GM19324 (cell line): ENCODE measurements at regions not wholly inside any gene's neighbourhood (a gene's known extent, or its start where the extent isn't known, plus 50 kb on each side); places are given as distances from the start of the nearest gene placed in this dataset.
"Not testable (repeated sequence)": the region's sequence is repeated elsewhere in the genome, so short reads cannot be mapped to it uniquely, and the experiment has no call there.

ENCODE experiments used
- ATAC-seq: cut with Tn5 transposase; IDR thresholded peaks from one replicate; pipeline ENCODE4 v1.9.1; 2021; ENCODE audit warnings: mild to moderate bottlenecking, moderate library complexity; ENCODE audit not compliant: unreplicated experiment, low FRiP score

DNA sequence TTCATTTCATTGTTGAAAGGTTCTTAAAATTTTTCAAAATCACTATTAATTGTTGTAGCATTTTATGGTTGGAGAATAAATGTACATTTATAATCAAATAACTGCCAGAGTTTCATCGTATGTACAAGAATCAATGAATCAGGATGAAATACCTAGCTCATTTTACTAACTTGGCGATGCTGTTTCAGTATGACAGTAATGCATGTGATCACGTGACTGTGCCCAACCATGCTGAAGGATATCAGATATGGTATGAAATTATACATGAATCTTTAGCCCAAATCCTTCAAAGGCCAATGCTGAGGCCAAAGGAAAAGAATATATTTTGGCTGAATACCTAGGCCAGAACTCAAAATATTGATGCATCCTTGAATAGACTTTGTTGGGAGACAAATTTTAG lies 288.3 kb upstream of the TGFBR2 start:
- no peak for ATAC-seq

DNA sequence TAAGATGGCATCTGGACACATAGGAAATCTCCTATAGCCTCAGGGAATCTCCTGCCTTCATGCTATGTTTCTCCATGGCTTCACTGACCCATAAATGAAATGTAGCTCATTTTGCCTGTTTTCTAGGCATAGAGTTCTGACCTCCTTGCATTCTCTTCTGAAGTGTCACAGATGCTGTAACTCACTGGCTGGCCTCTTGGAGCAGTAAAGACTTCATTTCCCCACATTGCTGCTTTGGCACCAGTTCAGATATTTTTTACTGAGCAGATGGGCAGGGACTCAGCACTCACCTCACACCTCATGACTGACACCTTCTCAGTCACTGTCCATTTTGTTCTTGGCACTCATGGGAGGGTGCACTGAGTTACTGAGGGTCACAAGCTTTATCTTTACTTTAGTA lies 286.7 kb upstream of the TGFBR2 start:
- peak; percentile 73 for ATAC-seq

DNA sequence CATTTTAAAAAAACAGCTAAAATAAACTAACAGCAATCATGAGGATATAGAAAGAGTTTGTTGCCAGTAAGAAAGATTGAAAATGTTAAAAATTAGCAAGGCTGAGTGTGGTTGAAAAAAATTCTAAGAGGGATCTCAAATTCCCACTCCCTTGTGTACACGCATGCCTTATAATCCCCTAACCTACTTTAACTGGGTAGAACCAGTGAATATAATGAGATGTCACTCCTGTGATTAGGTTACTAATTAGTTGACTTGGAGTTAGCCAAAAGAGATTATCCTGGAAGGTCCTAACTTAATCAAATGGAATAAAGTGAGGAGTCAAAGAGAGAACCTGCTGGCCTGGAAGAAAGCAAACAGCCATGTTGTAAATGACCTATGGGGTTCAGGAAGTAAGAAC lies 286.0 kb upstream of the TGFBR2 start:
- no peak for ATAC-seq

DNA sequence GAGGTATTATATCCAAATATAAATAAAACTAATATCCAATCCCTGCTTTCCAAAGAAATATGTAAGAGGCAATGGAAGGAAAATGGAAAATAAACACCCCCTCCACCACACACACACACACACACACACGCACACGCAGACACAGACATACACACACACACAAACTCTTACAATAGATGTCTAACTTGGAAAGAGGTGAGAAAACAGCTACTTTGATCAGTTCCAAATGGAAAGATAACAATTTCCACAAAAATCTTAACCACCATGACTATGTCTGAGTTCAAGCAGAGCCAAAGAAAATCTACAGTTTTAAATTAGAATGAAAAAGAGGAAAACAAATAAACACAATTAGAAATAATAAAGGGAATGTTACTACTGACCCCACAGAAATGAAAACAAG lies 285.3 kb upstream of the TGFBR2 start:
- no peak for ATAC-seq

DNA sequence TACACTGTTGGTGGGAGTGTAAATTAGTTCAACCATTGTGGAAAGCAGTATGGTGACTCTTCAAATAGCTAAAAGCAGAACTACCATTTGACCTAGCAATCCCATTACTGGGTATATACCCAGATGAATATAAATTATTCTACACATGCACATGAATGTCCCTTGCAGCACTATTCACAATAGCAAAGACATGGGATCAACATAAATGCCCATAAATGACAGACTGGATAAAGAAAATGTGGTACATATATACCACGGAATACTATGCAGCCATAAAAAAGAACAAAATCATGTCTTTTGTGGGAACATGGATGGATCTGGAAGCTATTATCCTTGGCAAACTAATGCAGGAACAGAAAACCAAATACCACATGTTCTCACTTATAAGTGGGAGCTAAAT lies 282.8 kb upstream of the TGFBR2 start:
- ATAC-seq, result not testable (repeated sequence)

DNA sequence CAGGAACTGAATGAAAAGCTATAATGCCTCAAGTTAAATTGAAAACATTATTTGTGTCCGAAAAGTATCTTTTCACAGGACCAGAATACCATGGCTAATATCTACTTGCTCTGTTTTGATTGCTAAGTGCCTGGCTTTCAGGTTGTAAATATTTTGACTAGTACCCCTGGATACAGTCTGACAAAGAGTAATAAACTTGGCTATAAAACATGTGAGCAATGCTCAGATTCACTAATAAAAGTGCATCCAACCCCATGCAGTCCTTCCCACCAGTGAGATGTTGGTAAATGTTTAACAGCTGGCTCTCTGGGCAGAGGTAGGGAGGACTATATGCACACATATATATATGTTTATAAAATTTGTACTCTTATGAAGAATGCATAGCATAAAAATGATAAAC lies 281.8 kb upstream of the TGFBR2 start:
- no peak for ATAC-seq

DNA sequence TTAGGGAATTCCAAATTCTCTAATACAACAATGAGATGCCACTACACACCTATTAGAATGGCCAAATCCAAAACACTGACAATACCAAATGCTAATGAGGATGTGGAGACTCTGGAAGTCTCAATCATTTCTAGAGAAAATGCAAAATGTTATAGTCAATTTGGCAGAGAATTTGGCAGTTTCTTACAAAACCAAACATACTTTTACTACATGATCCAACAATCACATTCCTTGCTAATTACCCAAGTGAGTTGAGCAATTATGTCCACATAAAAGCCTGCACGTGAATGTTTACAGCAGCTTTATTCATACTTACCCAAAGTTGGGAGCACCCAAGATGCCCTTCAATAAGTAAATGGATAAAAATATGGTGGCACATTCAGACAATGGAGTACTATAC lies 278.4 kb upstream of the TGFBR2 start:
- ATAC-seq, result not testable (repeated sequence)

DNA sequence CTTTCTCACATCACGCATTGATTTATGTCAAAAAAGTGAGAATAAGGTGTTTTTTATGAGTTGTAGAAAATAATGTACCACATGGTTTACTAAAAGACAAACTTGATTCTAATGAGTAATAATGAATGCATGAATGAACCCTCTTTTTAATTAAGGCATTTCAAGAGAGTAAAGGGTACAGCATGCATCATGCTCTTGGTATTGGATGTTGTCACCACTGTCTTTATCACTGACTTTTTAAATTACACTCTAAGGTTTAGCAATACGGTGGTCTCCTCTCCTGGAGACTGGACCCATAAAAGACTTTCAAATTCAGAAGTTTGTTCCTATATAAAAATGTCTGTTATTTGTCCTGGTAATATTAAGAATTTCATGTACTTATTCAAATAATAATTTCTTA lies 277.5 kb upstream of the TGFBR2 start:
- ATAC-seq, result not testable (repeated sequence)

DNA sequence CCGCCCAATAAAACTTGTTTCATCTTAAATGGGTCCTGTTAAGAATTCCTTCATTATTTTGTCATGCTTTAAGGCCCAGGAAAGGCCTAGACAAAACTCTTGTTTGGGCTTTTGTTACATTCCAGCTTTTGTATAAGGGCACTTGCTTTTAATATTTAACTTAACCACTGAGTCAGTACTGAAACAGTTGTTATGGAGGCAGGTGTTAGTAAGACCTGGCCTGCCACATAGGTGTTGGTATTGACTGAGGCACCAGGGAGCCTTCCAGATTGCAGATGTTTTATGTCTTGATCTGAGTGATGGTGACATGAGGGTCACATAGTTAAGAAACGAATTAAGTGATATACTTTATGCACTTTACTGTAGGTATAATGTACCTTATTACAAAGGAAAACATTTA lies 274.9 kb upstream of the TGFBR2 start:
- ATAC-seq, result no peak

DNA sequence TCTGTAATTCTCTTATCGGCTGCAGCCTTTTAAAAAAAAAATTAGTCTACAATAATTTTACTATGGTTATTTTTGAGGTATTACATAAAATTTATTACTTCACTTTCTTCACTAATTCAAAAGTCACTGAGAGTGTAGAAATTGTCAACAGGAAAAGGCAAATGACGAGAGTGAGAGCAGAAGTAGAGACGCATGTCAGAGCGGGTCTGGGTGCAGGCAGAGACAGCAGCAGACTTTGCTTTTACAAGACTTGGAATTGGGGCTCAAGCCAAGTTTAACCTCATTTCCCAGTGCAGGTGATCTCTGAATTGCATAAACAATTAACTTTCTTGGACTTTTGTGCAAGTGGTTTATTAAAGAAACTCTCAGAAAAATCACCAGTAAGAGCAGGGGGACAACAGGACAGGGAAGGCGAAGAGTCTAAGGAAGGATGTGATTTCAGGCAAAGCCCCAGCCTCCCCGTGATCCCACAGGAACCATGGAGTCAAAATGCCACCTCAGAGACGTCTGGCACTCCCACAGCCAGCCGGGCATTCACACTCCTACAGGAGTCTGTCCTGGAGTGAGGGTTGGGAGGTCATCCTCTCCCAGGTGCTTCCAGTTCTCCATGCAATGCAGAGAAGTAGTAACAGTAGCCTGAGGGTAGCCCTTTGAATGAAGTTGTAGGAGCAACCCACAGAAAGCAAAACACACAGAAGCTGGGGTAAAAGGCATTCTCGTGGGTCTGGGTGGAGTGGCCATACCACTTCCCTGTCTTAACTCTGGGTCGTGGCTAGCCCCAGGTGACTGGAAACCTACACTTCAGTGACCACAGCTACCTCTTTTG lies 274.0 kb upstream of the TGFBR2 start:
- no peak for ATAC-seq

DNA sequence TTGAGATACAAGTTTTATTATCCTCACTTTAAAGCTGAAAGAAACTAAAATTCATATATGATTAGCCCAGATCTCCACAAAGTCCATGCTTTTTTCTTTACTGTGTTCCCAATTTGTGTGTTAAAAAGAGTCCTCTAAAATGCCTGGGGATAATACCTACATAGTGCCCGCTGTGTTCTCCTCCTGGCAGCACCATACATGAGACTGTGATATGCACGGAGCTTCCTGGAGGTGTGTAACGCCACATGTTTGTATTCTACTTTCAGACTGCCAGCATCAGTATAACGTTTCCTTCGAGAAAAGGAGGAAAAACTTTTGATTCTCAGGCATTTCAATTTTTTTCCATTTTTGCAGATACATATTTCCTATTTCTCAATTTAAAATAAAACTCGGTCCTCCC lies 273.3 kb upstream of the TGFBR2 start:
- ATAC-seq, result no peak

DNA sequence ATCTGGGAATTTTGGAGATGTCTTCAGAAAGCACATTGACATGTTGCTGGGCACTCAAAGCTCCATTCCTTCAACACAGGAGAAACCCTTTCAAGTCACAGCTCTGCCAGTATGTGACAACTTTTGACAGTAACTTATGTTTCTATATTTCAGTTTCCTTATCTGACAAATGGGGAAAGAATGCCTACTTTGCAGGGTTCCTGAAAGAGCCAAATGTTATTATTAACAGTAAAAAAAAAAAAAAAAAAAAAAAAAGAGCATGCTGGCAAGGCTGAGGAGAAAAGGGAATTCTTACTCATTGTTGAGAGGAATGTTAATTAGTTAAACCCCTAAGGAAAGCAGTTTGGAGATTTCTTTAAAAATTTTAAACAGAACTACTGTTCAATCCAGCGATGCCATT lies 272.5 kb upstream of the TGFBR2 start:
- no peak for ATAC-seq

DNA sequence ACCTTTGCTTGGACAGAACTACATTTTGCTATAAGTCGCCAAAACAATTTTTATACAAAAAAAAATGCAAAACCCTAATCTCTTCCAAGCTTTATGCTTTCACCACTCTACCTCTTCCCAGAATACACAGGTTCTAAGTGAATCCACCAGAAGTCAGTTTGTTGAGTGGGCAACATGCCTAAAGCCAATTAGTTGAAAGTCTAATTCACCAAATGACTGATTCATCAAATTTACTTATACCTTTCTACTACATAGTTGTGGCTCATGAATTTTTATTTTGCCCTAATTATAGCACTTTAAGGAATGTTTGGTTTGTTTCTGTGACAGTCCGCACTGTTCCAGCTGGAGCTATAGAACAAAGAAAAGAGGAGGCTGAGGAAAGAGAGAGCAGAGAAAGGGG lies 265.9 kb upstream of the TGFBR2 start:
- no peak for ATAC-seq

DNA sequence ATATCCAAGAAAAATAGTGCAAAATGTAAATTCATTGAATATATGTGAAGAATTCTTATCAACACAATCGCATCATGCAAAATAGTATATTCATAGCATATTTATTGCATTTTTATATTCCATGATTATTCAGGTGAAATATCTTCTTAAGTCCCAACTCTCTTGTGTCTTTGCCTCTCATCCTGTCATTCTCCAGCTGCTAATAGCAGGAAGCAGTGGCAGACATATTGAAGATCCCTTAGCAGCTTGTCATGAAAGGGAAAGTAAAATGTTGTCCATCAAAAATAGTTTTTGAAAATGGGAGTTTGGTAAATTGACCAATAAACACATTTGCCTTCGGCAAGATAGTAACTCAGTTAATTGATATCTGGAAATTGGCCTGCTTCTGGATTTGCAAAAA lies 265.3 kb upstream of the TGFBR2 start:
- ATAC-seq, result no peak

DNA sequence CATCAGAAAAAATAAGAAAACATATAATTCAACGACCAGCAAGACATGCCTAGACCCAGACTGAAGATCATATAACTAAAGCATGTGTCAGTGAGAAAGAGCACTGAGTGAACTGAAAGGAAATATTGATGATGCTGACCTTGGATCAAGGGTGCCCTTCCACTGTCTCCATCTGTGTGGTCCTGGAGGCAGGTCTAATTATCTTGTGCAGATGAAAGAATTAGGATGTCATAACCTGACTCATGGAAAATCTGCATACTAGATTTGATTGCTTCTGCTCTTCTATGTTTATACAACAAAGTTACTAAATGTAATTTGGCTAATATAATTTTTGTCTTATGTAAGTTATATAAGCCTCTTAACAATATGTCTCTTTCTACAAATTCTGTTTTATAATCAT lies 264.6 kb upstream of the TGFBR2 start:
- ATAC-seq, result no peak

DNA sequence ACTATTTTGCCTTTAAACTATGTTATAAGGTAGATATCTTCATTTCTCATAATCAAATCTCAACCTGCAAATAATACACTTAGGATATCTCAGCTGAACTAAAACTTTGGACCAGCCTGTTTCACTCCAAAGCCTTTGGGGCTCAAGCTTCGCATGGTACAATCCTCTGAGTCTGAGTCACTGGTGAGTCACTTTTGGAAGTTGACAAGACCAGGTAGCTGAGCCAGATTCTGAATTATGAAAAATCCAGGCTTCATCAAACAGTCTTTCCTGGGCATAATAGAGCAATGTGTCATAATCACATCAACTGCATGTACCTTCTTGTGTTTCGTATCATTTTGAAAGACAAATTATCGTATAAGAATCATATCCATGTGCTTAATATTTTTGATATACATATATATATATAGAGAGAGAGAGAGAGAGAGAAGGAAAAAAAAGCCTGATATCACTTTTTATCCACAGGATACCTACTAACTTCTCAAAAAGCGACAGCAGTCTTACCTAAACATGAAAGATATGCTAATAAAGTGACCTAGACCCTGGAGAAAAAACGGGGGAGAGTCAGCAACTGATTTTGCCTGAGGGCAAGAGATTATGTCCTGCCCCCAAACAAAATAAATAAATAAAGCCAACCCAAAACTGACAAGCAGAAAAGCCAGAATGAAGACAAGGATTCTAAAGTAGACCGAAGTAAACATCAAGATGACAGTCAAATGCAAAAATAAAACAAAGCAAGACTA lies 263.9 kb upstream of the TGFBR2 start:
- ATAC-seq, result no peak

DNA sequence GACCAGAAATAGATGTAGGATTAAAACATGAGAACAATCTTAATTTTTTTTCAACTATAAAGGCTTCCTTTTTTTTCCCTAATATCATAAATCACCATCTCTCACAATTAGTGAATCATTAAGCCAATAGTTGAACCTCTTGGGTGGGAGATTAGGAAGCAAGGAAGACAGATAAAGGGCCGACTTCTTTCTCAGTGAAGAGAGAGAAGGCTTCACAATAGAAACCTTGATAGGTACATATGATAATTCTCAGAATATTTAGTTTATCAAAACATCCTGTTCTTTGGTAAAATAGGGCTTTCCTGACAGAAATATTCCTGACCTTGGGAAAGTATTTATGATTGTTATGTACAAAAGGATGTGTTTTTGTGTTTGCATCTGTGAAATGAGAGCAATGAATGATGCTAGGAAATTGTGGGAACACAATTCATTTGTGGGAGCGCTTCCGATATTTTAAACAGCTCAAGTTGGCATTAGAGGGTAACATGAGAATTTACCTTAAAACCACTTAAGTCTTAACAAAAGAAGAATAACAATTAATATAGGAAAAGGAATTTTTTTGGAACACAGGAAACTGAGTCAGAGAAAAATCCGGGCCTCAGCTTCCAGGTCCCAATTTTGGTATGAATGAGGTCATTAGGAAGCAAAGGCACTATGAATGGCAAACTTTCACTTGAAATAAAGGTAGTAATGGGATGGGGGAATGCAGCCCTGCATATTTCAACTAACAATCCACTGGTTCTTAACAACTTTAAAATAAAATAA lies 263.2 kb upstream of the TGFBR2 start:
- ATAC-seq, result no peak

DNA sequence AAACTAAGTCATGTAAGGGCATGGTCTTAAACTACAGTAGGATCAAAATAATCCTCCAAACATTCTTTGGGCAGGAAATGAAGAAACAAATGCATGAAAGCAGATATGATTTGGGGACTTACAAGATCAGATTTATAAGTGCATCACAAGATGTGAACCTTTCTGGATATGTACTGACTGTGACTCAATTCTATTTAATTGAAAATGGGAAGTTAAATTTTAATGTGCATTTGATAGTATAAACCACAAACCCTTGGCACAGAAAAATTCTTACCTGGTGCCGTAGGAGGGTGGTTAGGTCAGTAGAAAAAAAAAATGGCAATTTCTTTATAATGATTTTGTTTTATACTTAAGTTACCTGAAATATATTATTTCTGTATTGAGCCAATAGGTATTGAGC lies 262.5 kb upstream of the TGFBR2 start:
- no peak for ATAC-seq

DNA sequence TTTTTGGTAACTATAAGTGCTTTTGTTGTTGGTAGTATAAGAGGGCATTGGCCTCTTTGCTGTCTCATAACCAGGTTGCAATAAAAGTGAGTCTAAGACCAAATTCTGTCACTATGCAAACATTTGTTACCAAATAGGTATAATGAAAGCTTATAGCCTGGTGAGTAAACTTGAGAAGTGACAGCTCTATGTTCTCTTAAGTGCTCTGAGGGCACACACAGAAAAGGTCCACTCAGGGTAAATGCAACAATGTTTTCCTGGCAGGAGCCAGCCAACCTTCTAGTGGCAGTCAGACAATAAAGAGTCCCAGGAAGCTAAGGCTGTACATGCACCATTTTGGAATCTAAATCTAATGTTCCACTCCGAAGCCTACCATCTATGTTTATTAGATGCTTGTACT lies 262.1 kb upstream of the TGFBR2 start:
- ATAC-seq, result no peak

DNA sequence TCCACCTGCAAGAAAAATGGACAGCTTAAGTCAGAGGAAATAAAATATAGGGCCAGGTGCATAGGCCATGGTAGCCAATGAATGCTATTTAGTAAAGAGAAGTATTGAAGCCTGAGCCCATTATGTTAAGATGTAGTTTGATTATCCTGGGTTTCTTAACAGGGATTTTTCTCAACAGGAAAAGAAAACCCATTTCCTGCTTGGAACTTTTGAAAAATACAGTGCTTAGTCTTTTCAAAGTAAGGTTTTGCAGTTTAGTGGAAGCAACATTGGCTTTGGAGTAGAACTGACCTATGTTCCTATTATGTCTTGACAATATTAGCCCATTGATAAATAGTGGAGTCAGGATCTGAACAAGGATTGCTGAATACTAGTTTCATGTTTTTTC lies 259.5 kb upstream of the TGFBR2 start:
- no peak for ATAC-seq

DNA sequence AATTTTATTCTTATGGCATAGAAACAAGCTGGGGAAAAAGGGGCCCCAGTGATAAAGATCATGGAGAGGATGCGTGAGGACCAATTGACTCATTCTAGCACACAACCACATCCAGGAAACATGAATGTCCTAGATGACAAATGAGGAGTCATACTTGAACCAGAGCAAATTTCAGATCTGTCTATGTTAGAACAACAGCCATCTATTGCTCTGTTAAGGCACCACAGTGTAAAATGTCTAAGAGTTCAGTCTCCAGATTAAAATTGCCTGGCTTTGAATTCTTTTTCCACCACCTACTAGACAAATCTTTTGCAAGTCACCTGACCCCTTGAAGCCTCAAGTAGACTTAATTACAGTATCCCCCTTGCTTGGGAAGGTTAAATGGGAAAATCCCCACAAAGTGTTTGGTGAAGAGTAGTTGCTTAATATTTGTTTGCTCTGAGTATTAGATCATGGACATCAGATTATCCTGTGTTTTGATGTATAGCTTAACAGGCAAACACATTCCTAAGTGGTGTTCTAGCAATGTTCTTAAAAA lies 258.7 kb upstream of the TGFBR2 start:
- ATAC-seq, result no peak
